ENCODE measurements at regions not wholly inside any gene's neighbourhood (a gene's known extent, or its start where the extent isn't known, plus 50 kb on each side); places are given as distances from the start of the nearest gene placed in this dataset.

DNA sequence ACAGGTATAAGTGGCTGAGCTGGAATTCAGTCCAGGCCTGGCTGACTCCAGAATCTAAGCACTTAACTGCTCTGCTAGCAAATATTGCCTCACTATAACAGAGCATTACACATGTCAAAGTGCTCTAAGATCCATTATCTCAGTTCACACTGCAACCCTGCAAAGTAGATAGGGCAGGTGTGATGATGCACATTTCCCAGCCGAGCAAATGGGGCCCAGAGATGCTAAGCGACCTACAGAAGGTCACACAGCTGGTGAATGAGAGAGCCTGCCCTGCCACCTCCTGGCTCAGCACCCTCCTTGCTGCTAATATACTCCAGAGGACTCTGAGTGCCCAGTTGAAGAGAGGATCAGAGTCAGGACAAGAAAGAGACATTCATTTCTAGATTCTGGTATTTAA lies 73.6 kb upstream of the CCL1 start:
- ATAC-seq (ENCODE audit: insufficient read depth, low FRiP score) (no peak), DNase-seq (no peak)
- Histone ChIP-seq H3K27me3 (ENCODE audit: control insufficient read depth in 3 of 3, insufficient read depth in 3 of 3, low read length in 2 of 3) (peaks cover 0 to 24% (median 7%) of the 10 kb centered on the region in 3 donors), H3K9ac (ENCODE audit: insufficient read depth in 1 of 2, low read length in 2 of 2) (no peak overlapping the region), H3K36me3 (ENCODE audit: control insufficient read depth in 4 of 4, insufficient read depth in 4 of 4, low read length in 4 of 4) (no peaks in the 10 kb centered on the region), H3K4me1 (ENCODE audit: control insufficient read depth in 5 of 5, insufficient read depth in 5 of 5, low read length in 5 of 5) (peaks cover 0 to 3% (median 0%) of the 10 kb centered on the region in 5 donors), H3K9me3 (ENCODE audit: control insufficient read depth in 4 of 4, insufficient read depth in 3 of 4, low read length in 3 of 4) (peaks cover 0 to 2% (median 0%) of the 10 kb centered on the region in 4 donors), H3K4me3 (no peak overlapping the region), H3K27ac (ENCODE audit: low read depth in 1 of 2, low read length in 1 of 2) (peak overlapping the region in 1 of 2 donors; percentile 43)
- 58 to 74% methylated on average over 2 of the region's 2 CpGs for WGBS, 2 donors
- TF ChIP-seq, protein P1, sequence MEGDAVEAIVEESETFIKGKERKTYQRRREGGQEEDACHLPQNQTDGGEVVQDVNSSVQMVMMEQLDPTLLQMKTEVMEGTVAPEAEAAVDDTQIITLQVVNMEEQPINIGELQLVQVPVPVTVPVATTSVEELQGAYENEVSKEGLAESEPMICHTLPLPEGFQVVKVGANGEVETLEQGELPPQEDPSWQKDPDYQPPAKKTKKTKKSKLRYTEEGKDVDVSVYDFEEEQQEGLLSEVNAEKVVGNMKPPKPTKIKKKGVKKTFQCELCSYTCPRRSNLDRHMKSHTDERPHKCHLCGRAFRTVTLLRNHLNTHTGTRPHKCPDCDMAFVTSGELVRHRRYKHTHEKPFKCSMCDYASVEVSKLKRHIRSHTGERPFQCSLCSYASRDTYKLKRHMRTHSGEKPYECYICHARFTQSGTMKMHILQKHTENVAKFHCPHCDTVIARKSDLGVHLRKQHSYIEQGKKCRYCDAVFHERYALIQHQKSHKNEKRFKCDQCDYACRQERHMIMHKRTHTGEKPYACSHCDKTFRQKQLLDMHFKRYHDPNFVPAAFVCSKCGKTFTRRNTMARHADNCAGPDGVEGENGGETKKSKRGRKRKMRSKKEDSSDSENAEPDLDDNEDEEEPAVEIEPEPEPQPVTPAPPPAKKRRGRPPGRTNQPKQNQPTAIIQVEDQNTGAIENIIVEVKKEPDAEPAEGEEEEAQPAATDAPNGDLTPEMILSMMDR (IDR thresholded peaks at IDR 0.05; ENCODE audit: control extremely low read depth, extremely low read depth), result no peak

DNA sequence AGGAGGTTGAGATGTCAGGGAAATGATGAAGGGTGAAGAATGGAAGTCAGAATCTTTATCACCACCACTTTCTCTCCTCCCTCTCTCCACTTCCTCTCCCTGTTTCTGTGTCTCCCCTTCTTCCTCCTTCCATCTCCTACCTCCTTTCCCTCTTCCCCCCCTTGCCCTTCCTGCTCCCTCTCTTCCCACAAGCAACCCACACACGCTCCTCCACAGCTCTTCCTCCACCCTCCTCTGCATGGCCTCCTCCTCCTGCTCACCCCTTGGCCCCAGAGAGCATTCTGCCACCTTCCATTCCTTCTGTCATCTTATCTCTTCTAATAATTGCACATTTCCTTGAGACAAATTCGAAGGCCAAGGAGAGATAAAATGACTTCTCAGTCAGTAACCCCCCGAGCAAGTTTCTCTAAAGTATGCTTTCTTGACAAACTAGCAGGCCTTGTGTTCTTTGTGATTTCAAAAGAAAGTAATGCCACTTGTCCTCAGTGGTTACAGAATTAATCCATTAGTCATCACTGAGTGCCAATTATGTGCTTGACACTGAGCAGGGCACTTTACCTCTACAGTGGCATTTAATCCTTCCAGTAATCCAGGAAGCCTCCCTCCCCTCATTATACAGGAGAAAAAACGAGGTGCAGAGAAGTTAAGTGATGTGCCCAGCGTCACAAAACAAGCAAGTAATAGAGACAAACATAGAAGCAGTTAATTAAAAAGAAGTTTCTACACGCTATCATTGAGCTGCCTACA lies 72.3 kb upstream of the CCL1 start:
- ATAC-seq (ENCODE audit: insufficient read depth, low FRiP score) (no peak), DNase-seq (no peak)
- WGBS, 2 donors, result 41 to 68% methylated on average over 6 of the region's 6 CpGs
- H3K9me3 ChIP-seq (ENCODE audit: control insufficient read depth in 4 of 4, insufficient read depth in 3 of 4, low read length in 3 of 4), result peaks cover 0 to 2% (median 0%) of the 10 kb centered on the region in 4 donors
- TF ChIP-seq, protein P1 (IDR thresholded peaks at IDR 0.05; ENCODE audit: control extremely low read depth, extremely low read depth), result no peak
- H3K9ac ChIP-seq (ENCODE audit: insufficient read depth in 1 of 2, low read length in 2 of 2), result no peak overlapping the region
- no peak overlapping the region for H3K4me3 ChIP-seq
- peaks cover 0 to 3% (median 0%) of the 10 kb centered on the region in 5 donors for H3K4me1 ChIP-seq (ENCODE audit: control insufficient read depth in 5 of 5, insufficient read depth in 5 of 5, low read length in 5 of 5)
- no peak overlapping the region for H3K27ac ChIP-seq (ENCODE audit: low read depth in 1 of 2, low read length in 1 of 2)
- peaks cover 0 to 18% (median 5%) of the 10 kb centered on the region in 3 donors for H3K27me3 ChIP-seq (ENCODE audit: control insufficient read depth in 3 of 3, insufficient read depth in 3 of 3, low read length in 2 of 3)
- no peaks in the 10 kb centered on the region for H3K36me3 ChIP-seq (ENCODE audit: control insufficient read depth in 4 of 4, insufficient read depth in 4 of 4, low read length in 4 of 4)

DNA sequence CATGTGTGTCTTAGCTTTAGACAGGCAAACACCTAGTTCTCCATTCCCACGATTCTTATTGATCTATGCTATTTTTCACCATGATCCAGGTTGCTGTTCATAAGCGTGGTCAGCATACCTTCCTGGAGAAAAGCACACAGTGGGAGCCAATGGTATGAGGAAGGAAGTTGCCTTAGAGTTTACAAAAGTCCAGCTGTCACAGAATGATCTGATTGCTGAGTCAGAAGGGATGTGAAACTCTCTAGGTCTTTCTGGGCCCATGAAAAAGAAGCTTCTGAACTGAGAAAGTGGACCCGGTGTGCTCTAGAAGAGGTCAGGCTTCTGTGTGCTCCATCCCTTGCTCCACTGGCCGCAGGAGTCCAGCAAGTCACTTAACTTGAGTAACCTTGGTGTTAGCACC lies 71.0 kb upstream of the CCL1 start:
- Histone ChIP-seq H3K4me3 (no peak overlapping the region), H3K27ac (ENCODE audit: low read depth in 1 of 2, low read length in 1 of 2) (no peak overlapping the region), H3K27me3 (ENCODE audit: control insufficient read depth in 3 of 3, insufficient read depth in 3 of 3, low read length in 2 of 3) (peaks cover 0 to 18% (median 5%) of the 10 kb centered on the region in 3 donors), H3K36me3 (ENCODE audit: control insufficient read depth in 4 of 4, insufficient read depth in 4 of 4, low read length in 4 of 4) (no peaks in the 10 kb centered on the region), H3K9ac (ENCODE audit: insufficient read depth in 1 of 2, low read length in 2 of 2) (no peak overlapping the region), H3K9me3 (ENCODE audit: control insufficient read depth in 4 of 4, insufficient read depth in 3 of 4, low read length in 3 of 4) (no peaks in the 10 kb centered on the region), H3K4me1 (ENCODE audit: control insufficient read depth in 5 of 5, insufficient read depth in 5 of 5, low read length in 5 of 5) (peaks cover 0 to 3% (median 0%) of the 10 kb centered on the region in 5 donors)
- ATAC-seq (ENCODE audit: insufficient read depth, low FRiP score), result peak; percentile 45
- WGBS, 2 donors, result 35 to 50% methylated on average over 4 of the region's 4 CpGs
- DNase-seq, result peak in 2 of 3 donors; percentile 10 to 16
- TF ChIP-seq, protein P1 (IDR thresholded peaks at IDR 0.05; ENCODE audit: control extremely low read depth, extremely low read depth), result no peak

All from lung (tissue), 11 donors.